Kidney (tissue), 13 donors: ENCODE measurements at regions not wholly inside any gene's neighbourhood (a gene's known extent, or its start where the extent isn't known, plus 50 kb on each side); places are given as distances from the start of the nearest gene placed in this dataset.

Experiments
- DNase-seq, 5 donors: peaks; one replicate each; pipeline ENCODE4 v3.0.0-alpha.2; 2013 to 2020
- FAIRE-seq: peaks from 2 replicates; lab custom pipeline; 2012; peaks lifted over from hg19 to GRCh38; lab: Jason Lieb, UNC
- H3K27ac ChIP-seq, 2 donors: one replicate each; pipeline ENCODE4 v1.7.0; 2013; ENCODE audit warnings: low read depth in 2 of 2, low read length in 2 of 2, inconsistent platforms in 1 of 2
- H3K27me3 ChIP-seq: one replicate; pipeline ENCODE4 v1.7.1; 2013; ENCODE audit warnings: low read length, inconsistent platforms; ENCODE audit not compliant: control insufficient read depth, insufficient read depth
- H3K36me3 ChIP-seq, 3 donors: one replicate each; pipeline versions ENCODE4 v1.7.0 to v1.7.1; 2013; ENCODE audit warnings: low read length in 3 of 3, control low read depth in 1 of 3, inconsistent platforms in 1 of 3; ENCODE audit not compliant: insufficient read depth in 3 of 3, control insufficient read depth in 2 of 3
- H3K4me1 ChIP-seq, 3 donors: one replicate each; pipeline versions ENCODE4 v1.7.0 to v1.7.1; 2013; ENCODE audit warnings: low read length in 3 of 3, inconsistent platforms in 1 of 3, low read depth in 1 of 3; ENCODE audit not compliant: control insufficient read depth in 2 of 3, insufficient read depth in 2 of 3
- H3K4me3 ChIP-seq, 3 donors: one replicate each; pipeline versions ENCODE4 v1.7.0 to v1.8.1; 2013; ENCODE audit warnings: low read length in 3 of 3, control low read depth in 1 of 3, inconsistent platforms in 1 of 3
- H3K9ac ChIP-seq, 3 donors: one replicate each; pipeline versions ENCODE4 v1.7.0 to v1.7.1; 2013; ENCODE audit warnings: low read length in 3 of 3, control low read depth in 1 of 3, inconsistent platforms in 1 of 3
- H3K9me3 ChIP-seq, 3 donors: one replicate each; pipeline versions ENCODE4 v1.7.0 to v1.7.1; 2013; ENCODE audit warnings: low read length in 3 of 3, control low read depth in 1 of 3, inconsistent platforms in 1 of 3; ENCODE audit not compliant: control insufficient read depth in 2 of 3, insufficient read depth in 1 of 3
- CTCF ChIP-seq: IDR thresholded peaks from 3 replicates; pipeline ENCODE4 v1.5.1; 2012; ENCODE audit warnings: mild to moderate bottlenecking, moderate library complexity, borderline replicate concordance; ENCODE audit not compliant: insufficient read depth; ENCODE audit errors: extremely low read depth
- intact Hi-C: fragments of 100-400 bp; cut with DNase I; formaldehyde crosslinking; loops from one replicate; pipeline ENCODE4 v1.11.1; 2022
- donor health status: control.
- donor health status: control.
- donor health status: control.
- donor health status: control.
- donor health status: control.
- donor health status: DM: yes; HTN: yes; CAD: no.
- donor health status: Normal renal cell carcinoma (clear cell type).

GRCh38 chr12:4106621-4107020 is 166.9 kb upstream of the CCND2 start:
- no peaks in the 10 kb centered on the region for H3K4me1 ChIP-seq
- TF ChIP-seq CTCF, result no peak
- DNase-seq (no peak), FAIRE-seq (no peak)
- H3K27me3 ChIP-seq, result no peaks in the 10 kb centered on the region
- H3K9ac ChIP-seq, result no peak overlapping the region
- H3K9me3 ChIP-seq, result no peaks in the 10 kb centered on the region
- H3K27ac ChIP-seq, result no peak overlapping the region
- H3K36me3 ChIP-seq, result no peaks in the 10 kb centered on the region
- H3K4me3 ChIP-seq, result no peak overlapping the region
- intact Hi-C loops, result no loop called here

- Histone ChIP-seq H3K27ac (no peak overlapping the region), H3K36me3 (no peaks in the 10 kb centered on the region), H3K9me3 (no peaks in the 10 kb centered on the region), H3K27me3 (no peaks in the 10 kb centered on the region), H3K4me3 (no peak overlapping the region), H3K4me1 (no peaks in the 10 kb centered on the region), H3K9ac (no peak overlapping the region)
- no peak for TF ChIP-seq CTCF
- intact Hi-C loops, result no loop called here
- DNase-seq (peak in 1 of 5 donors; percentile 26), FAIRE-seq (no peak)
Measured at GRCh38 chr12:4104722-4105244, 168.8 kb upstream of the CCND2 start.

- no peak overlapping the region for H3K27ac ChIP-seq
- intact Hi-C loops, result no loop called here
- H3K27me3 ChIP-seq, result no peaks in the 10 kb centered on the region
- no peaks in the 10 kb centered on the region for H3K9me3 ChIP-seq
- FAIRE-seq (no peak), DNase-seq (peak in 1 of 5 donors; percentile 14)
- TF ChIP-seq CTCF, result no peak
- H3K36me3 ChIP-seq, result no peaks in the 10 kb centered on the region
- H3K4me1 ChIP-seq, result no peaks in the 10 kb centered on the region
- no peak overlapping the region for H3K9ac ChIP-seq
- no peak overlapping the region for H3K4me3 ChIP-seq
Measured at GRCh38 chr12:4099276-4099675, 174.3 kb upstream of the CCND2 start.
